ENCODE measurements at regions not wholly inside any gene's neighbourhood (a gene's known extent, or its start where the extent isn't known, plus 50 kb on each side); places are given as distances from the start of the nearest gene placed in this dataset.
A peak's percentile ranks its signal among the peaks of the same experiment; 100 is the strongest.

DNA sequence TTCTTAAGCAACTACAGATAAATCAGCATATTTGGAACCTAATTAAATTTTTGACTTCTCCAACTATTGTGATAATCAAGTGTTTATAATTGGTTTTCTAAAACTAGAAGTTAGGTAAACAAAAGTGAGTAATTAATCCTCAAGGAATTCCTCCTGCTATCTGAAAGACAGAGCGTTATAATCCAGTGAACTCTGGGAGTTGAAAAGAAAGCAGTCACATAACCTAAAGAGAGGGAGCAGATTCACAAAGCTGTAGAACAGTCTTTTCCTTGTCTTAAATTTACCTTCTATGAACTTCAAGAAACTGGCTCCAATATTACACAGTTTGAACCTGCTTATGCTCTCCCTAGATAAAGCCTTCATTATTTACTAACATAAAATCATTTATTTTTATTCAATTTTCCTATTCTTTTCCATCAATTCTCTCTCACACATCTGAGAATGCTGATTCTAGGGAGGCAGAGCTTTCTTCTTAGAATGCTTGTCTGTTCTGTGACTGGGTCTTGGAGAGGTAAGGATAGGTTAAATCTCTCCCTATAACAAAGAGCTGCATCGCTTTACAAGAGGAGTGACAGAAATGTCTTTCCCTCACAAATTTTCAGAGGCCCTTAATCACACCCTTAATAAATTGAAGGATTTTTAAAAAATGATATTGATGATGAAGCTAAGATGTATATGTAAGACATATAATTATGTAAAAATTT is 132.8 kb downstream of the TUSC7 start:
- no peak overlapping the region for H3K4me3 ChIP-seq (ENCODE audit: low read depth in 1 of 2, low read length in 2 of 2)
- no peak overlapping the region for H3K9ac ChIP-seq (ENCODE audit: low read depth in 1 of 2, low read length in 2 of 2)
- H3K36me3 ChIP-seq (ENCODE audit: control insufficient read depth in 1 of 2, insufficient read depth in 2 of 2, low read length in 2 of 2) = no peaks in the 10 kb centered on the region
- H3K27me3 ChIP-seq (ENCODE audit: control insufficient read depth in 1 of 2, insufficient read depth in 2 of 2, low read length in 2 of 2) = no peaks in the 10 kb centered on the region
- no peaks in the 10 kb centered on the region for H3K4me1 ChIP-seq (ENCODE audit: control insufficient read depth in 1 of 2, insufficient read depth in 2 of 2, low read length in 2 of 2)
- no peaks in the 10 kb centered on the region for H3K9me3 ChIP-seq (ENCODE audit: control insufficient read depth in 1 of 2, low read length in 2 of 2)
- H3K27ac ChIP-seq (ENCODE audit: low read depth, low read length) = no peak overlapping the region

DNA sequence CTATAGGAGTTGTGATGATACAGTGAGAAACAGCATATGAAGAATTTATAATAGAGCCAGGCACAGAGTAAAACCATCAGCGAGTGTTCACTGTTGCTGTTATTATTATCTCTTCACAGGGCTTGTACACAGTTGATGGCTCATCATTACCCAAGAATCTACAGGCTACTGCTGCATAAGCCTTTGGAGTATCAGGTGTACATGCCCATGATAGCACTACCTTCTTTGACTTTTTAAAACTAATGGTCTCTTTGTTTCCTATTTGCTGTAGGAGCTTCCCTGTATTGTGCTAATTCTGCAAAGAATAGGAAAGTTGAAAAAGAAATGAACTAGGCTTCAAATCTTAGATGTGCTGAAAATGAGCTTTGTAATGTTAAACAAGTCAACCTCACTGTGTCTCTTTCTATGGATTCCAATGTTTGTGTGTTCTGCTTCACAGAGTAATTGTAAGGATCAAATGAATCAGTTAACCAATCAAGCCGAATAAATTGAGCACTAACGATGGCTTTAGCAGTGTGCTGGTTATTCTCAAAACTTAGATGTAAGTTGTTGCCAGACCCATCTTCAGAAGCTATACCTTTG is 138.8 kb downstream of the TUSC7 start:
- Histone ChIP-seq H3K4me1 (ENCODE audit: control insufficient read depth in 1 of 2, insufficient read depth in 2 of 2, low read length in 2 of 2) (no peaks in the 10 kb centered on the region), H3K36me3 (ENCODE audit: control insufficient read depth in 1 of 2, insufficient read depth in 2 of 2, low read length in 2 of 2) (no peaks in the 10 kb centered on the region), H3K27ac (ENCODE audit: low read depth, low read length) (no peak overlapping the region), H3K27me3 (ENCODE audit: control insufficient read depth in 1 of 2, insufficient read depth in 2 of 2, low read length in 2 of 2) (no peaks in the 10 kb centered on the region), H3K4me3 (ENCODE audit: low read depth in 1 of 2, low read length in 2 of 2) (no peak overlapping the region), H3K9me3 (ENCODE audit: control insufficient read depth in 1 of 2, low read length in 2 of 2) (no peaks in the 10 kb centered on the region), H3K9ac (ENCODE audit: low read depth in 1 of 2, low read length in 2 of 2) (no peak overlapping the region)

DNA sequence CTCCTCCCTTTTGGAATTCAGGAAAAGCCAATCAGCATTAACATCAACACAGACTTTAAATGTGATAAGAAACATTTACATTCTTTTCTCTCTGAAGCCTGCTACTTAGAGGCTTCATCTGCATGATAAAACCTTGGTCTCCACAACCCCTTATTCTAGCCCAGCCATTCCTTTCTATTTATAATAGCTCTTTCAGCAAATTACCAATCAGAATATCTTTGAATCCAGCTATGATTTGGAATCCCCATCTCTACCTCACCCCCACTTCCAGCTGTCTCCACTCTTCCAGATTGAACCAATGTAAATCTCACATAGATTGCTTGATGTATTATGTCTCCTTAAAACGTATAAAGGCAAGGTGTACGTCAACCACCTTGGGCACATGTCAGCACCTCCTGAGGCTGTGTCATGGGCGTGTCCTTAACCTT is 139.7 kb downstream of the TUSC7 start:
- Histone ChIP-seq H3K4me3 (ENCODE audit: low read depth in 1 of 2, low read length in 2 of 2) (no peak overlapping the region), H3K36me3 (ENCODE audit: control insufficient read depth in 1 of 2, insufficient read depth in 2 of 2, low read length in 2 of 2) (no peaks in the 10 kb centered on the region), H3K4me1 (ENCODE audit: control insufficient read depth in 1 of 2, insufficient read depth in 2 of 2, low read length in 2 of 2) (no peaks in the 10 kb centered on the region), H3K27me3 (ENCODE audit: control insufficient read depth in 1 of 2, insufficient read depth in 2 of 2, low read length in 2 of 2) (no peaks in the 10 kb centered on the region), H3K9me3 (ENCODE audit: control insufficient read depth in 1 of 2, low read length in 2 of 2) (no peaks in the 10 kb centered on the region), H3K9ac (ENCODE audit: low read depth in 1 of 2, low read length in 2 of 2) (no peak overlapping the region), H3K27ac (ENCODE audit: low read depth, low read length) (no peak overlapping the region)

DNA sequence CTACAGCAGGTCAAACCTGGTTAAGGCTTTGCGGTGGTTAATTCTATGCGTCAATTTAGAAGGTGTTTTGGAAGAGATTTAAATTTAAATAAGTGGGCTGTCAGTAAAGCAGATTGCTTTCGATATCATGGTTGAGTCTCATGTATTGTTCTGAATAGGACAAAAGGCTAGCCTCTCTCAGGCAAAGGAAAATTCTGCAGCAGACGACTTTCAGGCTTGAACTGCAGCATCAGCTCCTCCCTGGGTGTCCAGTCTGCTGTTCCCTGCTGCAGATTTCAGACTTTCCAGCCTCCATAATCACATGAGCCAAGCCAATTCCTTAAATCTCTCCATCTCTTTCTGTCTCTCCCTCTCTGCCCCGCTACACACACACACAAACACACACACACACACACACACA is 143.2 kb downstream of the TUSC7 start:
- no peaks in the 10 kb centered on the region for H3K27me3 ChIP-seq (ENCODE audit: control insufficient read depth in 1 of 2, insufficient read depth in 2 of 2, low read length in 2 of 2)
- H3K27ac ChIP-seq (ENCODE audit: low read depth, low read length) = no peak overlapping the region
- no peaks in the 10 kb centered on the region for H3K4me1 ChIP-seq (ENCODE audit: control insufficient read depth in 1 of 2, insufficient read depth in 2 of 2, low read length in 2 of 2)
- H3K4me3 ChIP-seq (ENCODE audit: low read depth in 1 of 2, low read length in 2 of 2) = no peak overlapping the region
- no peak overlapping the region for H3K9ac ChIP-seq (ENCODE audit: low read depth in 1 of 2, low read length in 2 of 2)
- no peaks in the 10 kb centered on the region for H3K9me3 ChIP-seq (ENCODE audit: control insufficient read depth in 1 of 2, low read length in 2 of 2)
- no peaks in the 10 kb centered on the region for H3K36me3 ChIP-seq (ENCODE audit: control insufficient read depth in 1 of 2, insufficient read depth in 2 of 2, low read length in 2 of 2)

DNA sequence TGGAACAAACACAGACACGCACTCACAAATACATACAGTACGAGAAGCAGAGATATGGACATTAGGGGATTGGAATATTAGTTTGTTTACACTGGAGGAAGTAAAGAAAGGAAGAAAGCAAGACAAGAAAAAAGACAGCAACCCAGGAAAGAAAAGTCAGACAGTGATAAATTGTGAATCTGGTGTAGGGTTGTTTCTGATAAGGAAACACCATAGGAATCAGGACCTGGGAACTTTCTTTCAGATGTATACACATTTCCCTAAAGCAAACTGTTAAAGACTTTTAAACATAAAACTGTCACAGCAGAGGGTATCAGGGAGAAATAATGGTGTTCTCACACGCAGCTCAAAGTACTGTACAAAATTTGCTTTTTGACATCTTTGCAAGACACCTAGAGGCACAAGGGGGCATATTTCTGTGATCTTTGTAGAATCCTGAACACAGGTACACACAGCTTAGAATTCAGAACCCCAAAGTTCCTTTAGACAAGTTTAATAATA is 153.7 kb downstream of the TUSC7 start:
- Histone ChIP-seq H3K36me3 (ENCODE audit: control insufficient read depth in 1 of 2, insufficient read depth in 2 of 2, low read length in 2 of 2) (no peaks in the 10 kb centered on the region), H3K4me3 (ENCODE audit: low read depth in 1 of 2, low read length in 2 of 2) (no peak overlapping the region), H3K4me1 (ENCODE audit: control insufficient read depth in 1 of 2, insufficient read depth in 2 of 2, low read length in 2 of 2) (no peaks in the 10 kb centered on the region), H3K27me3 (ENCODE audit: control insufficient read depth in 1 of 2, insufficient read depth in 2 of 2, low read length in 2 of 2) (no peaks in the 10 kb centered on the region), H3K9me3 (ENCODE audit: control insufficient read depth in 1 of 2, low read length in 2 of 2) (no peaks in the 10 kb centered on the region), H3K9ac (ENCODE audit: low read depth in 1 of 2, low read length in 2 of 2) (no peak overlapping the region), H3K27ac (ENCODE audit: low read depth, low read length) (no peak overlapping the region)

DNA sequence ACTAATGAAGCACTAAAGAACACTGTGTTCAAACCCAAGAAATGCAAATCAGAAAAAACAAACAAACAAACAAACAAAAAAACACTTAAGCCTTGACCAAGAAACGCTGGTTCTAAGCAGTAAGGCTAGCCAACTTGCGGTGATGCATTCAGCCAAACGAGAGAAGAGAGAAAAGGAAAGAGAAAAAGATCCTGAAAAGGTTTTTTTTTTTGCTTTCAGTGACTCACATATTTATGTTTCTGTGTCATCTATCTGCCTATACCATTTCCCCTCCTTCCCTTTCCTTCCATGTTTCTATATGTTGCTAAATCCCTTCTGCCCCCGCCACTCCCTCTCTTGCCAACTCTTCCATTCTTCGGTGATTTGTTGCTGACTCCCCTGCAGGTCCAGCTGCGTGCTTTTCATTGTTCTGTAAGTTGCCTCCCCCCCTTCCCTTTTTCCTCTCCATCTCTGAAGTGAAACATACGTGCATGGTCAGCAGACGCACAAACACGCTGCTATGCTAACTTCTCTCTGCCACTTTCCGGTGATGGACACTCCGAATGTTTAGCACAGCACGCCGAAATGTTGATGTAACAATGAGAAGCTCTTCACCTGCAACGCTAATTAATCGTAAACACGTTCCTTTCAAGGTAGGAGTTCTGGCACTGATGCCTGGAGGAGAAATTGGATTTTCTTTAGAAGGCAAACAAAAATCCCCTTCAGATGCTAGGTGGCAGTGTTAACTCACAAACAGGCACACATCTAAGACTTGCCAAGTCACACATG is 154.4 kb downstream of the TUSC7 start:
- H3K4me1 ChIP-seq (ENCODE audit: control insufficient read depth in 1 of 2, insufficient read depth in 2 of 2, low read length in 2 of 2) = no peaks in the 10 kb centered on the region
- H3K27ac ChIP-seq (ENCODE audit: low read depth, low read length) = no peak overlapping the region
- no peak overlapping the region for H3K9ac ChIP-seq (ENCODE audit: low read depth in 1 of 2, low read length in 2 of 2)
- no peaks in the 10 kb centered on the region for H3K9me3 ChIP-seq (ENCODE audit: control insufficient read depth in 1 of 2, low read length in 2 of 2)
- peak overlapping the region in 1 of 2 donors; percentile 26 for H3K4me3 ChIP-seq (ENCODE audit: low read depth in 1 of 2, low read length in 2 of 2)
- H3K27me3 ChIP-seq (ENCODE audit: control insufficient read depth in 1 of 2, insufficient read depth in 2 of 2, low read length in 2 of 2) = no peaks in the 10 kb centered on the region
- H3K36me3 ChIP-seq (ENCODE audit: control insufficient read depth in 1 of 2, insufficient read depth in 2 of 2, low read length in 2 of 2) = no peaks in the 10 kb centered on the region

DNA sequence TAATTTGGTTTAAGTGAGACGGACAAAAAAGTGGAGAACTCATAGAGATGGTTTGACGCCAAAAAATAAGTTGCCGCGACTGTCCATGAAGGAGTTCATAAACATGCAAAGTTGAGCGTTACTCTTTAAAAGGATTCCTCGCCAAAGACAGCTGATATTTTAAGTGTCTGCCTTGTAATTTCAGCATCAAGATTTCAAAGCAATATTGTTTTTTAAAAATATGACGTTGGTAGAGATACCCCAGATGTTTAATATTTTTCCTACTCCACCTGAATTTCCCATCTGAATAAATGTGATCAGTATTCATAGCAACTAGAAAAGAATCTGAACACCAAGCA is 155.0 kb downstream of the TUSC7 start:
- Histone ChIP-seq H3K4me1 (ENCODE audit: control insufficient read depth in 1 of 2, insufficient read depth in 2 of 2, low read length in 2 of 2) (no peaks in the 10 kb centered on the region), H3K36me3 (ENCODE audit: control insufficient read depth in 1 of 2, insufficient read depth in 2 of 2, low read length in 2 of 2) (no peaks in the 10 kb centered on the region), H3K4me3 (ENCODE audit: low read depth in 1 of 2, low read length in 2 of 2) (no peak overlapping the region), H3K27ac (ENCODE audit: low read depth, low read length) (no peak overlapping the region), H3K9ac (ENCODE audit: low read depth in 1 of 2, low read length in 2 of 2) (no peak overlapping the region), H3K27me3 (ENCODE audit: control insufficient read depth in 1 of 2, insufficient read depth in 2 of 2, low read length in 2 of 2) (no peaks in the 10 kb centered on the region), H3K9me3 (ENCODE audit: control insufficient read depth in 1 of 2, low read length in 2 of 2) (no peaks in the 10 kb centered on the region)

DNA sequence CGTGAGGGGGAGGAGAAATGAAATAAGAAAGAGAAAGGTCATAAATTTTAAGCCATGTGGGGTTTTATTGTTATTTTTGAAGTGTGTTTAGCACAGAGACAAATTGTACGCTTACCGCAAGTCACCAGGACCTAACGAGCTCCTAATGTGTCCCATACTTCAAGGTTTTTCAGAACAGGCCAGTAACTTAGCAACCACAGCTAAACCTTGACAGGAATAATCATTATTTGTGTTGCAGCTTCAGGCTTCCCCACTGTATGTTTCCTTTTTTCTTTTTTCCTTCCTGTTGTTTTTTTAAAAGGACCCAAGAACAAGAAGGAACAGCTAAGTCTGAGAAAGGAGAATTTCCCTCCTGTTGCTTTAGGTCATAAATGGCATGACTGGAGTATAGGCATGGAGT is 160.8 kb downstream of the TUSC7 start:
- no peak overlapping the region for H3K4me3 ChIP-seq (ENCODE audit: low read depth in 1 of 2, low read length in 2 of 2)
- no peaks in the 10 kb centered on the region for H3K9me3 ChIP-seq (ENCODE audit: control insufficient read depth in 1 of 2, low read length in 2 of 2)
- H3K27me3 ChIP-seq (ENCODE audit: control insufficient read depth in 1 of 2, insufficient read depth in 2 of 2, low read length in 2 of 2) = no peaks in the 10 kb centered on the region
- H3K9ac ChIP-seq (ENCODE audit: low read depth in 1 of 2, low read length in 2 of 2) = no peak overlapping the region
- H3K27ac ChIP-seq (ENCODE audit: low read depth, low read length) = no peak overlapping the region
- no peaks in the 10 kb centered on the region for H3K4me1 ChIP-seq (ENCODE audit: control insufficient read depth in 1 of 2, insufficient read depth in 2 of 2, low read length in 2 of 2)
- H3K36me3 ChIP-seq (ENCODE audit: control insufficient read depth in 1 of 2, insufficient read depth in 2 of 2, low read length in 2 of 2) = no peaks in the 10 kb centered on the region

DNA sequence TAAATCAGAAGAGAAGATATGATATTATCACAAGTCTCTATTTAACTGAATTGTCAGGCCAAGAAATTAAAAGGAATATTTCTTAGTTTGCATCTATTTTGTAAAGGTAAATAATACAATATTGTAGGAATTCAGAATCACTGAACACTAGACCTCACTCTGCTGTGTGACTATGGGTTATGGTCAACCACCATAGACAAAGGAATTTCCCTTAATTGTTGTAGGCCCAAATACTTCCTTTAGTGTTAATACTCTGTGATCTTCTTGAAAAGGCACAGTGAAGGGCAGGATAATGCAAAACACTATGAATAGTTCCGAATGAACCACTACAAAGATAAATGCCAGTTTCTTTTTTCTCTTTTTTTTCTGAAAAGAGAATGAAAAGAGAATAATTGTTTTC is 162.3 kb downstream of the TUSC7 start:
- no peaks in the 10 kb centered on the region for H3K36me3 ChIP-seq (ENCODE audit: control insufficient read depth in 1 of 2, insufficient read depth in 2 of 2, low read length in 2 of 2)
- H3K4me1 ChIP-seq (ENCODE audit: control insufficient read depth in 1 of 2, insufficient read depth in 2 of 2, low read length in 2 of 2) = no peaks in the 10 kb centered on the region
- H3K4me3 ChIP-seq (ENCODE audit: low read depth in 1 of 2, low read length in 2 of 2) = no peak overlapping the region
- no peaks in the 10 kb centered on the region for H3K9me3 ChIP-seq (ENCODE audit: control insufficient read depth in 1 of 2, low read length in 2 of 2)
- no peaks in the 10 kb centered on the region for H3K27me3 ChIP-seq (ENCODE audit: control insufficient read depth in 1 of 2, insufficient read depth in 2 of 2, low read length in 2 of 2)
- H3K9ac ChIP-seq (ENCODE audit: low read depth in 1 of 2, low read length in 2 of 2) = no peak overlapping the region
- H3K27ac ChIP-seq (ENCODE audit: low read depth, low read length) = no peak overlapping the region

DNA sequence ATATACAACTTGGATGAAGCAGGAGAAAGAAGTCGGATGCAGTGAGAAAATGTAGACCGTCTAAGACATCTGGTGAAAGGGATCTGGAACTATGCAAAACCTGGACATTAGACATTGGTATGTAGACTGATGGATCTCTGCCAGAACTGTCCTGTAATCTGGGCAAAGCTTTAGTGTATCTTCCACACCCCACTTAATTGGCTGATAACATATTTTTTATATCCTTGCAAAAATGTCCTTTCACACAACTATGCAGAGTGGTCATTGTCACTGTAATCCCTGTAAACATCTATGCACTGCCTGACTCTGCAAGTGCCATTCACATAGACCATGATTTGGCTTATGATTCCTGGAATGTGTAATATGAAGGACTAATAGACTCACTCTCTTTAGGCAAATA is 163.1 kb downstream of the TUSC7 start:
- no peaks in the 10 kb centered on the region for H3K36me3 ChIP-seq (ENCODE audit: control insufficient read depth in 1 of 2, insufficient read depth in 2 of 2, low read length in 2 of 2)
- H3K4me3 ChIP-seq (ENCODE audit: low read depth in 1 of 2, low read length in 2 of 2) = no peak overlapping the region
- no peaks in the 10 kb centered on the region for H3K9me3 ChIP-seq (ENCODE audit: control insufficient read depth in 1 of 2, low read length in 2 of 2)
- H3K4me1 ChIP-seq (ENCODE audit: control insufficient read depth in 1 of 2, insufficient read depth in 2 of 2, low read length in 2 of 2) = no peaks in the 10 kb centered on the region
- no peaks in the 10 kb centered on the region for H3K27me3 ChIP-seq (ENCODE audit: control insufficient read depth in 1 of 2, insufficient read depth in 2 of 2, low read length in 2 of 2)
- no peak overlapping the region for H3K9ac ChIP-seq (ENCODE audit: low read depth in 1 of 2, low read length in 2 of 2)
- no peak overlapping the region for H3K27ac ChIP-seq (ENCODE audit: low read depth, low read length)
